ACC112 (cell line): ENCODE measurements at regions not wholly inside any gene's neighbourhood (a gene's known extent, or its start where the extent isn't known, plus 50 kb on each side); places are given as distances from the start of the nearest gene placed in this dataset.

Experiments used
- H2AFZ ChIP-seq: fragments of 200-600 bp; sonication (generic); one replicate; pipeline ENCODE4 v1.6.0; 2017; ENCODE audit warnings: antibody characterized with exemption, low read length; ENCODE audit not compliant: unreplicated experiment
- H3K27ac ChIP-seq: fragments of 200-600 bp; sonication (generic); 2 replicates; pipeline ENCODE4 v1.5.1; 2014; ENCODE audit warnings: low read depth, mild to moderate bottlenecking, antibody characterized with exemption, low read length, moderate library complexity
- H3K27me3 ChIP-seq: fragments of 200-600 bp; sonication (generic); 2 replicates; pipeline ENCODE4 v1.6.1; 2014; ENCODE audit warnings: mild to moderate bottlenecking, antibody characterized with exemption, low read length, moderate library complexity, mixed read lengths; ENCODE audit not compliant: insufficient read depth
- H3K36me3 ChIP-seq: fragments of 200-600 bp; sonication (generic); 2 replicates; pipeline ENCODE4 v1.6.1; 2016; ENCODE audit warnings: mild to moderate bottlenecking, antibody characterized with exemption, low read length, moderate library complexity, mixed read lengths; ENCODE audit not compliant: insufficient read depth
- H3K4me1 ChIP-seq: fragments of 200-600 bp; sonication (generic); one replicate; pipeline ENCODE4 v1.6.1; 2016; ENCODE audit warnings: low read length, mixed read lengths; ENCODE audit not compliant: insufficient read depth, unreplicated experiment, control insufficient read depth
- H3K4me3 ChIP-seq: fragments of 200-600 bp; sonication (generic); 2 replicates; pipeline ENCODE4 v1.5.1; 2014; ENCODE audit warnings: mild to moderate bottlenecking, low read depth, low read length
- H3K79me2 ChIP-seq: fragments of 200-600 bp; sonication (generic); one replicate; pipeline ENCODE4 v1.6.0; 2016; ENCODE audit warnings: low read length; ENCODE audit not compliant: control insufficient read depth, unreplicated experiment, insufficient read depth

DNA sequence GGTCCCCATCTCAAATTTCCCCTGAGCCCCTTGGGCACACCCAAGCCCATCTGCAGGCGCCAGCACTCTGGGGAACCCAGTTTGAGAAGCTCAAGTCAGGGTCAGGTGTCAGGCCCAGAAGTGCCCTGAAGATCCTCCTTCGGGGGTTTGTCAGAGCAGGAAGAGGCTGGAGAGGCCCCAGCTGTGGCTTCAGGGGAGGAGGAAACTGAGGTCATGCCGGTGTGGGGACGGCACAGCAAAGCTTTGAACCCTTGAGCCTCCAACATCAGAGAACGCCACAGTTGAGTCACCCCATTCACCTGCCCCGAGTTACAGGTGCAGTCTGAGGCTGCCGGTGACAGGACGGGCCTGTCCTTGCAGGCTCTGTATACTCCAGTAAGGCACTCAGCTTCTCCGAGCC is 140.2 kb upstream of the CIBAR2 start:
- Histone ChIP-seq H3K4me3 (no peak overlapping the region), H3K79me2 (no peaks in the 10 kb centered on the region), H2AFZ (no peak overlapping the region), H3K4me1 (no peaks in the 10 kb centered on the region), H3K27ac (no peak overlapping the region), H3K36me3 (no peaks in the 10 kb centered on the region), H3K27me3 (no peaks in the 10 kb centered on the region)

DNA sequence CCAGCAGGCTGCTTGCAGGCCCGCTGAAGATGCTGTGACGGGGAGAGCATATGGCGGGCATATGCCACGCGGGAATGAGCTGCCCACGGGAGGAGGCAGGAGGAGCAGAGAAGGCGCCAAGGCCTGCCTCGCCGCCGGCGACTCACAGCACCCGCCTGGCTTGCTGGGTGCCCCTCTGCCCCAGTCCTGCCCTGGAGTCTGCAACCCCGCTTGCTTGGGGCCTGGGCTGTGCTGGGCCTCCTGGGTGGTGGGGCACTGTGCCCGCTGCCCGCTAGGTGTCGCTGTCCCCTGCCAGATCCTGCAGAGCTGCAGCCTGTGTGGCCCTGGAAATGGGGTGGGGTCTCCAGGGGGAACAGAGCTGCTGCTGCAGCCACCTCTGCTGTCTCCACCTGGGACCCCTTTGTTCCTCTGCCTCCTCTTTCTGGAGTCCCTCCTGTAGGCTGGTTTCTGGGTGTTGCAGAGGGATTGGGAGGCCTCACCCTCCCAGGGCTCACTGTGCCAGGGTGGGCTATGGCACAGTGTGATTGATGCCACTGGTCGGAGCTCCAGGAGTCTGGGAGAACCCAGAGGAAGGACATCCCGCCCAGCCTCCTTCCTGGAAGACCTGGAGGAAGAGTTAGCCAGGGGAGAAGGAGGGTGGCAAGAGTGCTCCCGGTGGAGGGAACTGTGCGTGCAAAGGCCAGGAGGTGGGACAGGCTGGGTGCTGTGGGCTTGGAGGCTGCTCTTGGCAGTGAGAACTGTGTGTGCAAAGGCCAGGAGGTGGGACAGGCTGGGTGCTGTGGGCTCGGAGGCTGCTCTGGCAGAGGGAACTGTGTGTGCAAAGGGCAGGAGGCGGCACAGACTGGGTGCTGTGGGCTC is 141.0 kb upstream of the CIBAR2 start:
- H3K27me3 ChIP-seq = no peaks in the 10 kb centered on the region
- no peaks in the 10 kb centered on the region for H3K79me2 ChIP-seq
- no peaks in the 10 kb centered on the region for H3K4me1 ChIP-seq
- no peak overlapping the region for H3K4me3 ChIP-seq
- H3K36me3 ChIP-seq = no peaks in the 10 kb centered on the region
- no peak overlapping the region for H2AFZ ChIP-seq
- H3K27ac ChIP-seq = no peak overlapping the region

- Histone ChIP-seq H3K4me1 (no peaks in the 10 kb centered on the region), H3K27me3 (no peaks in the 10 kb centered on the region), H3K36me3 (no peaks in the 10 kb centered on the region), H2AFZ (no peak overlapping the region), H3K79me2 (no peaks in the 10 kb centered on the region), H3K27ac (no peak overlapping the region), H3K4me3 (no peak overlapping the region)
Observed at GRCh38 chr16:85254051-85254450, 141.8 kb upstream of the CIBAR2 start.

DNA sequence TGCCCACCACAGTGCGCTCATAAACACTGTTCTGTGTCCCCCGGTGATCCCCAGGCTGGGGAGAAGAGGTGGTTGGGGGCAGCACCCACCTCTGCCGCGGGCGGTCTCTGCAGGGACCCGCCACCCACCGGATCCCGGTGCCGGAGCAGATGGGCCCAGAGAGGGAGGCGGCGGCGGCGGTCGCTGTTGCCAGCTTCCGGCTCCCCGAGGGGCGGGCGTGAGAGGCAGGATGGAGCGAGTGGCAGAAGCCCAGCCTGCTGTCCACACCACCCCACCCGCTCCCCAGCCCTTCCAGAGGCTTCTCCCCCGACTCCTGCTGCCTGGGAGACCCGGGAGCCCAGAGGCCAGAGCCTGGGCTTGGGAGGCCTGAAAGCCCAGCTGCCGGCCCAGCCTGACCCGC is 142.6 kb upstream of the CIBAR2 start:
- no peaks in the 10 kb centered on the region for H3K36me3 ChIP-seq
- H2AFZ ChIP-seq = no peak overlapping the region
- H3K4me3 ChIP-seq = no peak overlapping the region
- H3K4me1 ChIP-seq = no peaks in the 10 kb centered on the region
- no peak overlapping the region for H3K27ac ChIP-seq
- no peaks in the 10 kb centered on the region for H3K79me2 ChIP-seq
- H3K27me3 ChIP-seq = no peaks in the 10 kb centered on the region

- no peak overlapping the region for H3K4me3 ChIP-seq
- H3K27ac ChIP-seq = no peak overlapping the region
- no peaks in the 10 kb centered on the region for H3K27me3 ChIP-seq
- no peaks in the 10 kb centered on the region for H3K4me1 ChIP-seq
- no peaks in the 10 kb centered on the region for H3K36me3 ChIP-seq
- no peaks in the 10 kb centered on the region for H3K79me2 ChIP-seq
- no peak overlapping the region for H2AFZ ChIP-seq
Observed at GRCh38 chr16:85255777-85256176, 143.5 kb upstream of the CIBAR2 start.

DNA sequence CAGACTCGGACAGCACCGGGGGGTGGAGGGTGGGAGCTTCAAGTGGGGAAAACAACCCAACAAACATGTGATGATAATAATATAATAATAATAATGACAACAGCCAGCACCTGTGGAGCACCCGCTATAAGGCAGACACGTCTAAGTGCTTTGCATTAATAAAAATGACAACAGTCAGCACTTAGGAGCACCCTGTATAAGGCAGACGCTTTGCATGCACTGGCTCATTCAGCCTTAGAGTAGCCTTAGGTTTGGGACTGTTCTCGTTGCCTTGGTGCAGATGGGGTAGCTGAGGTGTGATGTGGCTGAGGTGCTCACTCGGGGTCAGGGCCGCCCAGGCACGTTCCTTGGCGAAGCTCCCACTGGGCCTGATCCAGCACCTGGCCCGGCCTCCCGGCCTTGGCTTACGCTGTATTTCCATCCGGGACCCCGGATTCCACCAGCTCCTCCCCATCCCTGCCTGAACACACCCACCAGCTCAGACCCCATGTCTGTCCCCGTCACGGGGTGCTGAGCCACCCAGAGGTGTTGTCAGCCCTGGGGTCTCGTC is 144.0 kb upstream of the CIBAR2 start:
- H3K4me1 ChIP-seq = no peaks in the 10 kb centered on the region
- H3K27me3 ChIP-seq = no peaks in the 10 kb centered on the region
- H3K79me2 ChIP-seq = no peaks in the 10 kb centered on the region
- no peak overlapping the region for H3K27ac ChIP-seq
- H2AFZ ChIP-seq = no peak overlapping the region
- H3K36me3 ChIP-seq = no peaks in the 10 kb centered on the region
- H3K4me3 ChIP-seq = no peak overlapping the region

DNA sequence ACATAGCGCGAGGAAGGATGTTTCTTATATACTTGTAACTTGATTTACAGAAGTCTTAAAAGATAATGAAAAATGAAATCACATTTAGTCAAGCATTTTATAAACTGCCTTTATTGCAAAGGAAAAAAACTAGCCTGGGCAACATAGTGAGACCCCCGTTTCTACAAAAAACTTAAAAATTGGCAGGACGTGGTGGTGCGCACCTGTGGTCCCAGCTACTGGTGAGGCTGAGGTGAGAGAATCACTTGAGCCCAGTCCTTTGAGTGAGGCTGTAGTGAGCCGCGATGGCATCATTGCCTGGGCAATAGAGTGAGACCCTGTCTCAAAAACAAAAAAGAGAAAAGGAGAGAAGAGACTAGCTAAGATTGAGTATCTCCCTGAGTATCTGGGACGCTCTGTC is 145.2 kb upstream of the CIBAR2 start:
- Histone ChIP-seq H2AFZ (no peak overlapping the region), H3K79me2 (no peaks in the 10 kb centered on the region), H3K27ac (no peak overlapping the region), H3K4me1 (no peaks in the 10 kb centered on the region), H3K4me3 (no peak overlapping the region), H3K36me3 (no peaks in the 10 kb centered on the region), H3K27me3 (no peaks in the 10 kb centered on the region)

- Histone ChIP-seq H3K36me3 (no peaks in the 10 kb centered on the region), H3K79me2 (no peaks in the 10 kb centered on the region), H2AFZ (no peak overlapping the region), H3K27ac (no peak overlapping the region), H3K27me3 (no peaks in the 10 kb centered on the region), H3K4me1 (no peaks in the 10 kb centered on the region), H3K4me3 (no peak overlapping the region)
Observed at GRCh38 chr16:85258166-85258565, 145.9 kb upstream of the CIBAR2 start.

DNA sequence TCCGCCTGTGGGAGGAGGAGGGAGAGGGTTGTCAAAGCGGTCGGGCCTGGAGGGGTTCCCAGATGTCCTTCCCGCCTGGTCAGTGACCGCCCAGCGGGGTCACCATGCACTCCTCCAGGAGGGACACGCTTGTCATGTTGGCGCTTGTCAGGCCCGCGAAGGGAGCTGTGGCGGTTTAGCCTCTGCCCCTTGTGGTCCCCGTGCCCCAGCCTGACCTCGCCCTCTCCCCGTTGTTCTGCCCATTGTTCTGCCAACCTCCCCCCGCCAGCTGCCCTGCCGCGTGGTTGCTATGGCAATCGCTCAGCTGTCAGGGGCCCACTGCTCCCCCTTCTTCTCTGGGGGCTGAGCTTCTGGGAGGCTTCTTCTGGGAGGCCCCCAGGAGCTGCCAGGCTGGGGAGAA is 146.4 kb upstream of the CIBAR2 start:
- H3K79me2 ChIP-seq = no peaks in the 10 kb centered on the region
- no peak overlapping the region for H3K27ac ChIP-seq
- no peaks in the 10 kb centered on the region for H3K27me3 ChIP-seq
- H3K4me3 ChIP-seq = no peak overlapping the region
- H3K36me3 ChIP-seq = no peaks in the 10 kb centered on the region
- no peaks in the 10 kb centered on the region for H3K4me1 ChIP-seq
- no peak overlapping the region for H2AFZ ChIP-seq

DNA sequence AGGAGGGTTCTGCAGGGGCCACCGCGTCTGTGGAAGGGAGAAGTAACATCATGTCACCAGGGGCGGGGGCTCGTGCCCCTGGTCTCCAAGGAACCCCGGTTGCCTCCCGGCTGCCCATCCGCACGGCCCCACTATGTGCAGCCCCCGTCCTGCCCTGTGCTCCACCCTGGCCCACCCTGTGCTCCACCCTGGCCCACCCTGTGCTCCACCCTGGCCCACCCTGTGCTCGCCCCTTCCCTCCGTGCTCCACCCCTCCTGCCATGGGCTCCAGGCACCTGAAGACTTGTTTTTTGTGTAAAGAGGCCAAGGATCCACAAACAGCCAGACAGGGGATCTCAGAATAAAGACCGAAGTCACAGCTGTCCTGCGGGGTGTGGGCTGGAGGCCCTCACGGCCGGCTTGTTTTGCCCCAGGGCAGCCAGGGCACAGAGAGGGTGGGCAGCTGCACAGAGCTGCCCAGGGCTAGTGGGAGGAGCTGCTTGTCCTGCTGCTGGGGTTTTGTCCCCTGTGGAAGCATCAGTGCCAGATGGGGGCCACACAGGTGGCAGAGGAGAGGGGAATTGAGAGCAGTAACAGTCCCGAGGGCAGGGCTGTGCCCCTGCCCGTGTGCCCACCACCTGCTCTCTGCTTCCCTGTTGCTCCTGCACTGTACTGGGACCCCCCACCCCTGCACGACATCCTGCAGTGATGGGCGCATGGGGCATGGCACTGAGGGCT is 147.0 kb upstream of the CIBAR2 start:
- Histone ChIP-seq H3K4me3 (no peak overlapping the region), H3K27me3 (no peaks in the 10 kb centered on the region), H3K27ac (no peak overlapping the region), H3K79me2 (no peaks in the 10 kb centered on the region), H2AFZ (no peak overlapping the region), H3K4me1 (no peaks in the 10 kb centered on the region), H3K36me3 (no peaks in the 10 kb centered on the region)

- Histone ChIP-seq H3K79me2 (no peaks in the 10 kb centered on the region), H3K36me3 (no peaks in the 10 kb centered on the region), H3K4me1 (no peaks in the 10 kb centered on the region), H2AFZ (no peak overlapping the region), H3K27me3 (no peaks in the 10 kb centered on the region), H3K4me3 (no peak overlapping the region), H3K27ac (no peak overlapping the region)
Observed at GRCh38 chr16:85259832-85260167, 147.5 kb upstream of the CIBAR2 start.
